Fibroblast of lung (primary cell): ENCODE measurements at regions not wholly inside any gene's neighbourhood (a gene's known extent, or its start where the extent isn't known, plus 50 kb on each side); places are given as distances from the start of the nearest gene placed in this dataset.

Experiments used
- EZH2 ChIP-seq: IDR thresholded peaks from 2 replicates; pipeline ENCODE4 v1.5.1; 2012; ENCODE audit warnings: low read length, control low read depth, mild to moderate bottlenecking; ENCODE audit errors: missing control alignments
- TF ChIP-seq, protein P1 (sequence below), 2 donors: IDR thresholded peaks in 1 of 2; conservative IDR thresholded peaks in 1 of 2; 1 replicate in 1 of 2; 2 replicates in 1 of 2; pipeline ENCODE4 v1.5.1; 2011 to 2012; ENCODE audit warnings: low read length in 2 of 2, control low read depth in 1 of 2, inconsistent platforms in 1 of 2, low read depth in 1 of 2, mild to moderate bottlenecking in 1 of 2

DNA sequence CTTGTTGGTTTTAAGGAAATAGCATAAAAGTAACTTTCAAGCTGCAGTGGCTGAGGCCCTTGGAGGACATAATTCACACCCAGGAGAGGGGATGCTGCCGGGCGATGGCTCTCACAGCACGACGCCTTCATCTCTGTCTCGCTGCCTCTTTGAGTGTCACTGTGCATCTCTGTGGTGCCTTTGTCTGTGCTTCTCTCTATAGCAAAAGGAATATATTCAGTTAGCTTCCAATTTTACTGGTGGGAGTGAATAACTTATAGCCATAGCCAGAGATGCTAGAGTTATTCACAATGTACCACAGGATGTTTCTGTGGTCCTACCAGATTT is 276.7 kb downstream of the SYK start:
- TF ChIP-seq, protein P1, sequence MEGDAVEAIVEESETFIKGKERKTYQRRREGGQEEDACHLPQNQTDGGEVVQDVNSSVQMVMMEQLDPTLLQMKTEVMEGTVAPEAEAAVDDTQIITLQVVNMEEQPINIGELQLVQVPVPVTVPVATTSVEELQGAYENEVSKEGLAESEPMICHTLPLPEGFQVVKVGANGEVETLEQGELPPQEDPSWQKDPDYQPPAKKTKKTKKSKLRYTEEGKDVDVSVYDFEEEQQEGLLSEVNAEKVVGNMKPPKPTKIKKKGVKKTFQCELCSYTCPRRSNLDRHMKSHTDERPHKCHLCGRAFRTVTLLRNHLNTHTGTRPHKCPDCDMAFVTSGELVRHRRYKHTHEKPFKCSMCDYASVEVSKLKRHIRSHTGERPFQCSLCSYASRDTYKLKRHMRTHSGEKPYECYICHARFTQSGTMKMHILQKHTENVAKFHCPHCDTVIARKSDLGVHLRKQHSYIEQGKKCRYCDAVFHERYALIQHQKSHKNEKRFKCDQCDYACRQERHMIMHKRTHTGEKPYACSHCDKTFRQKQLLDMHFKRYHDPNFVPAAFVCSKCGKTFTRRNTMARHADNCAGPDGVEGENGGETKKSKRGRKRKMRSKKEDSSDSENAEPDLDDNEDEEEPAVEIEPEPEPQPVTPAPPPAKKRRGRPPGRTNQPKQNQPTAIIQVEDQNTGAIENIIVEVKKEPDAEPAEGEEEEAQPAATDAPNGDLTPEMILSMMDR (conservative IDR thresholded peaks at IDR 0.05 in 1 of 2, IDR thresholded peaks at IDR 0.05 in 1 of 2; ENCODE audit: low read depth in 1 of 2, low read length in 2 of 2): no peak
- TF ChIP-seq EZH2: no peak
